ENCODE measurements at regions not wholly inside any gene's neighbourhood (a gene's known extent, or its start where the extent isn't known, plus 50 kb on each side); places are given as distances from the start of the nearest gene placed in this dataset.

DNA sequence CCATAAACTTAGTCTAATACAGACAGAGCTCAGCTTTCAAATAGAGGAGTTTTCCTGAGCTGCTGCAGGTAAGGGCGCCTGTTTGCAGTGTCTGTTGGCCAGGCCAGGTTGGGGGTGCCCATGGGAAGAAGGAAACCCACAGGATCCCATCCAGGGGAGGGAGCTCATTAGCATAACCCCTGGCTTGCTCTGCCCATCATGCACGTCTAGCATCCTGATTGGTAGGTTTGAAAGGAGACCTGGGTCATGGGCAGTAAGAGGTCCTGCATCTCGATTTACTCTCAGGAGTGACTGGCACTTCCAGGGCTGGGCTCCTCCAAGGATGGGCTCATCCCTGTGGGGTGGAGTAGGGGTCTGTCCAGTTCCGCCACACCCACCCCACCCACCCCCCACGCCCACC, 103.7 kb upstream of the CLDN14 start:
- no CpG with 5 or more reads among the region's 5 CpGs for WGBS (ENCODE audit: extremely low coverage, insufficient read length, low lambda C conversion rate)
- Mint-ChIP-seq H3K36me3 (ENCODE audit: insufficient read depth in 1 of 3, low read depth in 3 of 3) (no peaks in the 10 kb centered on the region), H3K4me1 (no peaks in the 10 kb centered on the region), H3K27me3 (ENCODE audit: low read depth) (no peaks in the 10 kb centered on the region; the same call in 1 of the 2 replicates), H3K4me3 (no peak overlapping the region), H3K9me3 (no peaks in the 10 kb centered on the region), H3K27ac (no peak overlapping the region)
- no peaks in the 10 kb centered on the region for H3K4me1 ChIP-seq (ENCODE audit: insufficient read depth, low read length)
- H4K5ac ChIP-seq (ENCODE audit: insufficient read length, low read depth, low read length): no peak overlapping the region
- no peak for DNase-seq
- no peak overlapping the region for H3K4ac ChIP-seq (ENCODE audit: low read depth, low read length)
- no peak overlapping the region for H4K8ac ChIP-seq (replicated peaks; ENCODE audit: insufficient read length, low read depth, low read length)
- H2BK20ac ChIP-seq (ENCODE audit: low read depth, low read length, poor library complexity, severe bottlenecking): no peak overlapping the region
- TF ChIP-seq, protein P1, sequence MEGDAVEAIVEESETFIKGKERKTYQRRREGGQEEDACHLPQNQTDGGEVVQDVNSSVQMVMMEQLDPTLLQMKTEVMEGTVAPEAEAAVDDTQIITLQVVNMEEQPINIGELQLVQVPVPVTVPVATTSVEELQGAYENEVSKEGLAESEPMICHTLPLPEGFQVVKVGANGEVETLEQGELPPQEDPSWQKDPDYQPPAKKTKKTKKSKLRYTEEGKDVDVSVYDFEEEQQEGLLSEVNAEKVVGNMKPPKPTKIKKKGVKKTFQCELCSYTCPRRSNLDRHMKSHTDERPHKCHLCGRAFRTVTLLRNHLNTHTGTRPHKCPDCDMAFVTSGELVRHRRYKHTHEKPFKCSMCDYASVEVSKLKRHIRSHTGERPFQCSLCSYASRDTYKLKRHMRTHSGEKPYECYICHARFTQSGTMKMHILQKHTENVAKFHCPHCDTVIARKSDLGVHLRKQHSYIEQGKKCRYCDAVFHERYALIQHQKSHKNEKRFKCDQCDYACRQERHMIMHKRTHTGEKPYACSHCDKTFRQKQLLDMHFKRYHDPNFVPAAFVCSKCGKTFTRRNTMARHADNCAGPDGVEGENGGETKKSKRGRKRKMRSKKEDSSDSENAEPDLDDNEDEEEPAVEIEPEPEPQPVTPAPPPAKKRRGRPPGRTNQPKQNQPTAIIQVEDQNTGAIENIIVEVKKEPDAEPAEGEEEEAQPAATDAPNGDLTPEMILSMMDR (conservative IDR thresholded peaks at IDR 0.05): no peak
- no peak overlapping the region for H2BK15ac ChIP-seq (ENCODE audit: low read depth, low read length)
- no peak overlapping the region for H3K23ac ChIP-seq (ENCODE audit: insufficient read length, low read depth, low read length)
- H3K9ac ChIP-seq (ENCODE audit: extremely low read depth, insufficient read length, low read length): no peak overlapping the region
- no peak overlapping the region for H3K56ac ChIP-seq (ENCODE audit: insufficient read length, low read depth, low read length)
- H4K91ac ChIP-seq (ENCODE audit: insufficient read length, low read depth, low read length): no peak overlapping the region
- H2BK120ac ChIP-seq (ENCODE audit: low read depth, low read length, poor library complexity, severe bottlenecking): no peak overlapping the region
- no peak overlapping the region for H3K27ac ChIP-seq (ENCODE audit: insufficient read length, low read depth, low read length)
- H3K18ac ChIP-seq (ENCODE audit: insufficient read length, low read depth, low read length): no peak overlapping the region
- no peaks in the 10 kb centered on the region for H3K79me2 ChIP-seq (ENCODE audit: insufficient read depth, low read length)
- H3K27me3 ChIP-seq (ENCODE audit: insufficient read depth, low read length): no peaks in the 10 kb centered on the region
- H2AK5ac ChIP-seq (ENCODE audit: insufficient read length, low read length): no peak overlapping the region
- no peaks in the 10 kb centered on the region for H3K23me2 ChIP-seq (ENCODE audit: insufficient read length, low read depth, low read length, poor library complexity, severe bottlenecking)
- no peaks in the 10 kb centered on the region for H4K20me1 ChIP-seq (ENCODE audit: control insufficient read depth, insufficient read depth, insufficient read length)
- no peaks in the 10 kb centered on the region for H3K9me3 ChIP-seq (ENCODE audit: control insufficient read depth, low read depth, low read length)
- H3K14ac ChIP-seq (ENCODE audit: insufficient read depth, low read length): no peak overlapping the region
- H2AFZ ChIP-seq (ENCODE audit: low read length): no peak overlapping the region
- H2BK12ac ChIP-seq (ENCODE audit: insufficient read length, low read depth, low read length): no peak overlapping the region
- no peak overlapping the region for H3K4me2 ChIP-seq (ENCODE audit: insufficient read depth, insufficient read length, low read length)
- no peak overlapping the region for H2BK5ac ChIP-seq (ENCODE audit: insufficient read length, low read length)
- H3K79me1 ChIP-seq (ENCODE audit: insufficient read depth, low read depth, low read length, poor library complexity, severe bottlenecking): no peaks in the 10 kb centered on the region
- no peak overlapping the region for H3T11ph ChIP-seq (ENCODE audit: low read length)
